ENCODE measurements at regions not wholly inside any gene's neighbourhood (a gene's known extent, or its start where the extent isn't known, plus 50 kb on each side); places are given as distances from the start of the nearest gene placed in this dataset.

DNA sequence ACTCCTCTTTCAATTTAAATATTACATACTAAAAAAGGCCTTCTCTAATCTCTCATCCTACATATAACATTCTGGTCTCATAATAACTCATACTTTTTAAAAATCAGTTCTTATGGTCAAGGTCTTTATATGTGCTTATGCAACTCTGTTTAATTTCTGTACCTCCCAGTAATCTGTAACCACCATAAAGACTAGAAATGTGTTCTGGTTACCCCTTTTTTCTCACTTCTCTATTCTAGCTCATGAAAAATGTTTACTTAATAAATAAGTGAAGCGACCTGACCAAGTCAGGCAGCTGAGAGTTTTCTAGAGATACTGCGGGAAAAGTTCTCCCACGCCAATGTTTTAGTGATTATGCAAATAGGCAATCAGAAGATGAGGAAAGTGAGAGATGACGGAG, 548.8 kb upstream of the FAM241A start:
- TF ChIP-seq, protein P1, sequence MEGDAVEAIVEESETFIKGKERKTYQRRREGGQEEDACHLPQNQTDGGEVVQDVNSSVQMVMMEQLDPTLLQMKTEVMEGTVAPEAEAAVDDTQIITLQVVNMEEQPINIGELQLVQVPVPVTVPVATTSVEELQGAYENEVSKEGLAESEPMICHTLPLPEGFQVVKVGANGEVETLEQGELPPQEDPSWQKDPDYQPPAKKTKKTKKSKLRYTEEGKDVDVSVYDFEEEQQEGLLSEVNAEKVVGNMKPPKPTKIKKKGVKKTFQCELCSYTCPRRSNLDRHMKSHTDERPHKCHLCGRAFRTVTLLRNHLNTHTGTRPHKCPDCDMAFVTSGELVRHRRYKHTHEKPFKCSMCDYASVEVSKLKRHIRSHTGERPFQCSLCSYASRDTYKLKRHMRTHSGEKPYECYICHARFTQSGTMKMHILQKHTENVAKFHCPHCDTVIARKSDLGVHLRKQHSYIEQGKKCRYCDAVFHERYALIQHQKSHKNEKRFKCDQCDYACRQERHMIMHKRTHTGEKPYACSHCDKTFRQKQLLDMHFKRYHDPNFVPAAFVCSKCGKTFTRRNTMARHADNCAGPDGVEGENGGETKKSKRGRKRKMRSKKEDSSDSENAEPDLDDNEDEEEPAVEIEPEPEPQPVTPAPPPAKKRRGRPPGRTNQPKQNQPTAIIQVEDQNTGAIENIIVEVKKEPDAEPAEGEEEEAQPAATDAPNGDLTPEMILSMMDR (IDR thresholded peaks at IDR 0.05): no peak
- Histone ChIP-seq H3K4me1 (ENCODE audit: control insufficient read depth in 1 of 2, insufficient read depth in 2 of 2, low read length in 2 of 2) (no peaks in the 10 kb centered on the region), H3K4me2 (replicated peaks; ENCODE audit: extremely low read depth, low read length, poor library complexity, severe bottlenecking) (no peak overlapping the region), H3K9ac (ENCODE audit: insufficient read depth, low read length, poor library complexity, severe bottlenecking) (no peak overlapping the region), H3K36me3 (replicated peaks in 1 of 2; ENCODE audit: control insufficient read depth in 1 of 2, insufficient read depth in 2 of 2, low read length in 2 of 2) (no peaks in the 10 kb centered on the region), H3K27ac (ENCODE audit: low read depth in 1 of 2, low read length in 2 of 2) (no peak overlapping the region), H3K9me3 (replicated peaks in 1 of 2; ENCODE audit: control insufficient read depth in 1 of 2, insufficient read depth in 1 of 2, low read length in 2 of 2) (no peaks in the 10 kb centered on the region), H3K27me3 (ENCODE audit: control insufficient read depth in 2 of 2, insufficient read depth in 2 of 2, low read length in 2 of 2) (no peaks in the 10 kb centered on the region), H3K79me2 (ENCODE audit: insufficient read depth, low read length) (no peaks in the 10 kb centered on the region), H3K4me3 (replicated peaks in 1 of 3; ENCODE audit: low read depth in 2 of 3, low read length in 3 of 3) (no peak overlapping the region), H2AFZ (ENCODE audit: insufficient read depth, low read depth, low read length, poor library complexity, severe bottlenecking) (no peak overlapping the region), H4K20me1 (ENCODE audit: insufficient read depth, low read length) (no peaks in the 10 kb centered on the region)
- peaks cover 0 to 3% (median 2%) of the 10 kb centered on the region in 3 donors for H3K27me3 Mint-ChIP-seq (ENCODE audit: low read depth in 3 of 3)
- intact Hi-C loops (cut with micrococcal nuclease): no loop called here
- no peak overlapping the region for H3K27ac Mint-ChIP-seq
- H3K9me3 Mint-ChIP-seq: no peaks in the 10 kb centered on the region
- no peaks in the 10 kb centered on the region for H3K36me3 Mint-ChIP-seq
- no peak for DNase-seq
- no peaks in the 10 kb centered on the region for H3K4me1 Mint-ChIP-seq
- H3K4me3 Mint-ChIP-seq: no peak overlapping the region
- no CpG with 5 or more reads among the region's 4 CpGs for WGBS (ENCODE audit: insufficient coverage)

DNA sequence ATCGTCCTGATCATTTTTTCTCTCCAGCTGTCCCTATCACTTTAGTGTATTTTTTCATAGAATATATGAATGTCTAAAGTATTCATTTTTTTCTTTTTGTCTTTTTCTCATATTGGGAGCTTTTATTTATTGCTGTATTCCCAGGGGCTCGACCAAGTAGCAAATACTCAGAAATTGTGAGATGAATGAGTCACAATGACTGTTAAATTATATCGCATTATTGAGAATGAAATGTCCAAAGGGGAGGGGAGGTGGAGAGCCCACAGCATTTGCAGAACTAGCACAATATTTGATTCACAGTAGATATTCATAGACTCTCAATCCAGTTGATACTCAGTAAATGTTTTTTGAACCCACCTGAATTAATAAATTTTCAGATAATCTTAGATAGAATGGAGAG, 543.6 kb upstream of the FAM241A start:
- intact Hi-C loops (cut with micrococcal nuclease): no loop called here
- TF ChIP-seq, protein P1 (IDR thresholded peaks at IDR 0.05): no peak
- no peak for DNase-seq

More for the DNA sequence above, 543.6 kb upstream of the FAM241A start:
- no CpG with 5 or more reads among the region's 3 CpGs for WGBS (ENCODE audit: insufficient coverage)
- no peak overlapping the region for H3K4me3 ChIP-seq (replicated peaks in 1 of 3; ENCODE audit: low read depth in 2 of 3, low read length in 3 of 3)
- no peaks in the 10 kb centered on the region for H4K20me1 ChIP-seq (ENCODE audit: insufficient read depth, low read length)
- Mint-ChIP-seq H3K4me3 (no peak overlapping the region), H3K27ac (no peak overlapping the region), H3K4me1 (no peaks in the 10 kb centered on the region), H3K36me3 (no peaks in the 10 kb centered on the region), H3K9me3 (no peaks in the 10 kb centered on the region), H3K27me3 (ENCODE audit: low read depth in 3 of 3) (no peaks in the 10 kb centered on the region)
- no peak overlapping the region for H3K9ac ChIP-seq (ENCODE audit: insufficient read depth, low read length, poor library complexity, severe bottlenecking)
- no peaks in the 10 kb centered on the region for H3K36me3 ChIP-seq (replicated peaks in 1 of 2; ENCODE audit: control insufficient read depth in 1 of 2, insufficient read depth in 2 of 2, low read length in 2 of 2)
- no peaks in the 10 kb centered on the region for H3K27me3 ChIP-seq (ENCODE audit: control insufficient read depth in 2 of 2, insufficient read depth in 2 of 2, low read length in 2 of 2)
- no peak overlapping the region for H3K4me2 ChIP-seq (replicated peaks; ENCODE audit: extremely low read depth, low read length, poor library complexity, severe bottlenecking)
- no peaks in the 10 kb centered on the region for H3K9me3 ChIP-seq (replicated peaks in 1 of 2; ENCODE audit: control insufficient read depth in 1 of 2, insufficient read depth in 1 of 2, low read length in 2 of 2)
- H3K27ac ChIP-seq (ENCODE audit: low read depth in 1 of 2, low read length in 2 of 2): no peak overlapping the region
- no peak overlapping the region for H2AFZ ChIP-seq (ENCODE audit: insufficient read depth, low read depth, low read length, poor library complexity, severe bottlenecking)
- H3K79me2 ChIP-seq (ENCODE audit: insufficient read depth, low read length): no peaks in the 10 kb centered on the region
- H3K4me1 ChIP-seq (ENCODE audit: control insufficient read depth in 1 of 2, insufficient read depth in 2 of 2, low read length in 2 of 2): no peaks in the 10 kb centered on the region

Measured in CD14-positive monocyte (primary cell).